HCT116 (cell line): ENCODE measurements at regions not wholly inside any gene's neighbourhood (a gene's known extent, or its start where the extent isn't known, plus 50 kb on each side); places are given as distances from the start of the nearest gene placed in this dataset.

ENCODE experiments used
- EZH2 ChIP-seq: fragments of 200-600 bp; sonication (generic); IDR thresholded peaks from 2 replicates; pipeline ENCODE4 v1.6.1; 2017; ENCODE audit warnings: antibody characterized with exemption, mixed run types
- JUND ChIP-seq: IDR thresholded peaks from 2 replicates; pipeline ENCODE4 v1.6.1; 2012
- REST ChIP-seq: IDR thresholded peaks from 2 replicates; pipeline ENCODE4 v1.6.1; 2012; ENCODE audit warnings: low read depth

DNA sequence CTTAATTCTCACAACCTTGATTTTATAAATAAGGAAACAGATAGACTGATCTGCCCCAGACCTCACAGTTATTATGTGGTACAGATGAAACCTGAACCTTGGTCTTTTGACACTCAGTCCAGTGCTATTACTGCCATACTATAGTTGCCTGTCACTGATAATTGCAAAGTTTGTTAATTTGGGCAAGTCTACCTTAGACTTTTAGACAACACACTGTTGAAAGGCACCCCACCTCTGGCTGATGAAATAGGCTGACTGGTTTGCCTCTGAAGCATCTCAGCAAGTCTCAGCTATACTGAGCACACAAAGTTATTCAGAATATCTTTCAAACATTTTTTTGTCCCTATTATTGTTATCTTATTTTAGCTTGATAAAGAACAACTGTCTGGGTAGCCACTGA lies 53.1 kb upstream of the MAP4 start:
- TF ChIP-seq EZH2, result no peak
- no peak for TF ChIP-seq JUND
- TF ChIP-seq REST, result no peak
